B cell (primary cell): ENCODE measurements at regions not wholly inside any gene's neighbourhood (a gene's known extent, or its start where the extent isn't known, plus 50 kb on each side); places are given as distances from the start of the nearest gene placed in this dataset.
A peak's percentile ranks its signal among the peaks of the same experiment; 100 is the strongest.
"Not testable (repeated sequence)": the region's sequence is repeated elsewhere in the genome, so short reads cannot be mapped to it uniquely, and the experiment has no call there.

ENCODE experiments used
- ATAC-seq: fragments of 200-7000 bp; cut with Tn5 transposase; one replicate; pipeline ENCODE4 v1.10.0; 2021; ENCODE audit warnings: low read depth, mild to moderate bottlenecking, moderate number of reproducible peaks, moderate library complexity
- CTCF ChIA-PET: fragments of 350-600 bp; sonication (Branson Sonifier 250); formaldehyde crosslinking; loops from one replicate; lab custom pipeline; 2021; ENCODE audit warnings: antibody characterized with exemption, inconsistent platforms; lab: Charles Lee
- POLR2A ChIA-PET: fragments of 350-600 bp; sonication (Branson Sonifier 250); formaldehyde crosslinking; loops from one replicate; lab custom pipeline; 2021; ENCODE audit warnings: antibody characterized with exemption; lab: Charles Lee
- DNase-seq: peaks from one replicate; pipeline ENCODE4 v3.0.0; 2013
- H2AFZ ChIP-seq: 2 replicates; pipeline ENCODE4 v1.6.1; 2012; ENCODE audit warnings: mild to moderate bottlenecking, low read depth, low read length; ENCODE audit not compliant: insufficient read depth, poor library complexity, severe bottlenecking
- H3K27ac ChIP-seq, 2 donors: 1 replicate in 1 of 2; 2 replicates in 1 of 2; pipeline ENCODE4 v1.5.1; 2012 to 2013; ENCODE audit warnings: low read length in 2 of 2, mild to moderate bottlenecking in 2 of 2, moderate library complexity in 1 of 2
- H3K27me3 ChIP-seq, 4 experiments: fragments of 200-600 bp in 1 of 4; sonication (generic) in 1 of 4; replicated peaks in 1 of 4; 1 replicate in 2 of 4; 2 replicates in 2 of 4; pipeline versions ENCODE4 v1.6.1 to v1.7.0; 2013 to 2016; ENCODE audit warnings: low read length in 3 of 4, mild to moderate bottlenecking in 2 of 4, mixed read lengths in 1 of 4, moderate library complexity in 1 of 4; ENCODE audit not compliant: insufficient read depth in 4 of 4, control insufficient read depth in 3 of 4; ENCODE audit errors: control extremely low read depth in 1 of 4
- H3K36me3 ChIP-seq, 2 experiments: replicated peaks in 1 of 2; 1 replicate in 1 of 2; 2 replicates in 1 of 2; pipeline versions ENCODE4 v1.6.1 to v1.7.1; 2013; ENCODE audit warnings: low read length in 1 of 2; ENCODE audit not compliant: insufficient read depth in 2 of 2, control insufficient read depth in 1 of 2; ENCODE audit errors: control extremely low read depth in 1 of 2, extremely low read depth in 1 of 2
- H3K4me1 ChIP-seq, 2 donors: fragments of 200-600 bp in 1 of 2; sonication (generic) in 1 of 2; 1 replicate in 1 of 2; 2 replicates in 1 of 2; pipeline versions ENCODE4 v1.5.1 to v1.6.1; 2013 to 2017; ENCODE audit warnings: low read length in 2 of 2; ENCODE audit not compliant: control insufficient read depth in 2 of 2, insufficient read depth in 2 of 2
- H3K4me2 ChIP-seq: replicated peaks from 2 replicates; pipeline ENCODE3; 2012; ENCODE audit warnings: mild to moderate bottlenecking, low read depth, low read length; ENCODE audit not compliant: poor library complexity, severe bottlenecking
- H3K4me3 ChIP-seq, 5 experiments: fragments of 200-600 bp in 1 of 5; sonication (generic) in 1 of 5; 1 replicate in 3 of 5; 2 replicates in 2 of 5; pipeline versions ENCODE4 v1.5.1 to v1.7.0; 2011 to 2016; ENCODE audit warnings: low read length in 4 of 5, mild to moderate bottlenecking in 4 of 5, low read depth in 2 of 5, control low read depth in 1 of 5, moderate library complexity in 1 of 5; ENCODE audit not compliant: insufficient read depth in 1 of 5; ENCODE audit errors: control extremely low read depth in 1 of 5, extremely low read depth in 1 of 5
- H3K79me2 ChIP-seq: fragments of 200-600 bp; sonication (generic); one replicate; pipeline ENCODE4 v1.6.0; 2016; ENCODE audit warnings: low read length; ENCODE audit not compliant: control insufficient read depth, insufficient read depth
- H3K9ac ChIP-seq: fragments of 200-600 bp; sonication (generic); 2 replicates; pipeline ENCODE4 v1.6.1; 2017; ENCODE audit warnings: mild to moderate bottlenecking, low read length, moderate library complexity
- H3K9me3 ChIP-seq, 3 donors: one replicate each; pipeline versions ENCODE4 v1.6.1 to v1.7.1; 2013; ENCODE audit warnings: low read length in 2 of 3; ENCODE audit not compliant: control insufficient read depth in 2 of 3, insufficient read depth in 1 of 3; ENCODE audit errors: control extremely low read depth in 1 of 3
- H4K20me1 ChIP-seq: 2 replicates; pipeline ENCODE4 v1.6.0; 2012; ENCODE audit warnings: mild to moderate bottlenecking, low read length; ENCODE audit not compliant: insufficient read depth, control insufficient read depth, poor library complexity, severe bottlenecking
- H3K27ac Mint-ChIP-seq: one replicate; pipeline ENCODE4 v1.8.0; 2021; ENCODE audit warnings: mixed read lengths
- H3K27me3 Mint-ChIP-seq: one replicate; pipeline ENCODE4 v1.8.0; 2021; ENCODE audit warnings: mixed read lengths
- H3K4me1 Mint-ChIP-seq: one replicate; pipeline ENCODE4 v1.8.0; 2021; ENCODE audit warnings: mixed read lengths
- H3K4me3 Mint-ChIP-seq: one replicate; pipeline ENCODE4 v1.8.0; 2021; ENCODE audit warnings: mixed read lengths
- H3K9me3 Mint-ChIP-seq: one replicate; pipeline ENCODE4 v1.8.0; 2022; ENCODE audit warnings: mixed read lengths; ENCODE audit not compliant: insufficient read depth
- EZH2 ChIP-seq: IDR thresholded peaks from 2 replicates; pipeline ENCODE4 v1.6.1; 2012; ENCODE audit warnings: borderline replicate concordance, low read depth, mild to moderate bottlenecking, moderate library complexity, low read length; ENCODE audit not compliant: insufficient read depth, poor library complexity, severe bottlenecking
- WGBS: methylation state at CpG from one replicate; pipeline ENCODE4 v1.1.5; 2013; ENCODE audit warnings: missing lambda C conversion rate; ENCODE audit not compliant: insufficient coverage; 5-methylcytosine and 5-hydroxymethylcytosine counted together
- intact Hi-C: fragments of 100-400 bp; cut with micrococcal nuclease; formaldehyde crosslinking; loops from one replicate; pipeline ENCODE4 v1.10.0; 2022
- TF ChIP-seq, protein P1 (sequence below): fragments of 200-600 bp; IDR thresholded peaks from one replicate; pipeline ENCODE4 v1.8.0; 2022; ENCODE audit warnings: antibody characterized with exemption, mild to moderate bottlenecking

DNA sequence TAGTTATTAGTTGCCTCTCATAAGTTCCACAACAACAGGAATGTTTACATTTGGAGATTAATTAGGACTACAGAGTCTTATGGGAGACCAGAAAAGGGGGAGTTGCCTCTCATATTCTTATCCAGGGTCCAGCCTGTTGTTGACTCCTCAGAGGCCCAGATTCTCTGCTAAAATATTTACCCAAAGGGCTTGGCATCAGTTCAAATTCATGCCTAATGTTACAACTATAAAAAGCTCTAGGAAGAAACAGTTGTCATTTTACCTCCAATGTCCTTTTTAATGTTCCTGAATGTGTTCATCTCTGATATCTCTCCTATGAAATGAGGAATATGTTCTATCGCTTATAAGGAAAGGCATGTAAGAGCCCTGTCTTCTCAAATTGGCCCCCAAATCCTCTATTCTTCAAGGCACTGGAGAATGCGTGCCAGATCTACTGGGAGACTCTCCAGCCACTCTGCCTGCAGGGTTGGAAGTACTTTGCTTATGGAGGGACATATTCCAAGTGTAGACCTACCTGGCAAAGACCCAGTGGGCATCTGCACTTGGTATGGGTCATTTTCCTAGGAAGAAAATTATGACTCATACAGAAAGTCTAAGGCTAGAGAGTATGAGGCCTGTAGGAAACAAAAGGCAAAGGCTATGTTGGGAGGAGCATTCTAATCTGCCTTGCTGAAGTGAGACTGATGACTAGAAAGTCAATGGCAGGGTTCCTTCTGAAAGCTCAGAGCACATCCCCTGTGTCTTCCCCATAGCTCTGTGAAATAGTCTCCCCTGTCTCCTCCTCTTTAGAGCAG, 192.6 kb downstream of the ESM1 start:
- H3K27me3 Mint-ChIP-seq, result no peaks in the 10 kb centered on the region
- Histone ChIP-seq H2AFZ (no peak overlapping the region), H3K4me3 (no peak overlapping the region), H3K4me1 (peaks cover 3 to 5% of the 10 kb centered on the region in 2 donors), H3K9ac (no peak overlapping the region), H3K27me3 (no peaks in the 10 kb centered on the region), H3K79me2 (no peaks in the 10 kb centered on the region), H3K9me3 (no peaks in the 10 kb centered on the region), H4K20me1 (no peaks in the 10 kb centered on the region), H3K4me2 (no peak overlapping the region), H3K27ac (no peak overlapping the region), H3K36me3 (no peaks in the 10 kb centered on the region)
- H3K4me1 Mint-ChIP-seq, result peaks cover 36% of the 10 kb centered on the region
- DNase-seq (no peak), ATAC-seq (no peak)
- H3K27ac Mint-ChIP-seq, result no peak overlapping the region
- POLR2A ChIA-PET, result no interaction called here
- H3K4me3 Mint-ChIP-seq, result no peak overlapping the region
- no CpG with 5 or more reads among the region's 2 CpGs for WGBS
- CTCF ChIA-PET, result interaction anchor here (1.3 kb wide), 1 partner anchor 42 kb away, joined by 3 read pairs; no protein-coding TSS in a partner anchor
- TF ChIP-seq EZH2, result no peak
- TF ChIP-seq, protein P1, sequence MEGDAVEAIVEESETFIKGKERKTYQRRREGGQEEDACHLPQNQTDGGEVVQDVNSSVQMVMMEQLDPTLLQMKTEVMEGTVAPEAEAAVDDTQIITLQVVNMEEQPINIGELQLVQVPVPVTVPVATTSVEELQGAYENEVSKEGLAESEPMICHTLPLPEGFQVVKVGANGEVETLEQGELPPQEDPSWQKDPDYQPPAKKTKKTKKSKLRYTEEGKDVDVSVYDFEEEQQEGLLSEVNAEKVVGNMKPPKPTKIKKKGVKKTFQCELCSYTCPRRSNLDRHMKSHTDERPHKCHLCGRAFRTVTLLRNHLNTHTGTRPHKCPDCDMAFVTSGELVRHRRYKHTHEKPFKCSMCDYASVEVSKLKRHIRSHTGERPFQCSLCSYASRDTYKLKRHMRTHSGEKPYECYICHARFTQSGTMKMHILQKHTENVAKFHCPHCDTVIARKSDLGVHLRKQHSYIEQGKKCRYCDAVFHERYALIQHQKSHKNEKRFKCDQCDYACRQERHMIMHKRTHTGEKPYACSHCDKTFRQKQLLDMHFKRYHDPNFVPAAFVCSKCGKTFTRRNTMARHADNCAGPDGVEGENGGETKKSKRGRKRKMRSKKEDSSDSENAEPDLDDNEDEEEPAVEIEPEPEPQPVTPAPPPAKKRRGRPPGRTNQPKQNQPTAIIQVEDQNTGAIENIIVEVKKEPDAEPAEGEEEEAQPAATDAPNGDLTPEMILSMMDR, result no peak
- H3K9me3 Mint-ChIP-seq, result no peaks in the 10 kb centered on the region
- intact Hi-C loops, result no loop called here

DNA sequence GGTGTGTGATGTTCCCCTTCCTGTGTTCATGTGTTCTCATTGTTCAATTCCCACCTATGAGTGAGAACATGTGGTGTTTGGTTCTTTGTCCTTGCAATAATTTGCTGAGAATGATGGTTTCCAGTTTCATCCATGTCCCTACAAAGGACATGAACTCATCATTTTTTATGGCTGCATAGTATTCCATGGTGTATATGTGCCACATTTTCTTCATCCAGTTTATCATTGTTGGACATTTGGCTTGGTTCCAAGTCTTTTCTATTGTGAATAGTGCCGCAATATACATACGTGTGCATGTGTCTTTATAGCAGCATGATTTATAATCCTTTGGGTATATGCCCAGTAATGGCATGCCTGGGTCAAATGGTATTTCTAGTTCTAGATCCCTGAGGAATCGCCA, 197.5 kb downstream of the ESM1 start:
- H3K4me1 Mint-ChIP-seq, result peaks cover 32% of the 10 kb centered on the region
- H4K20me1 ChIP-seq, H3K4me2 ChIP-seq, intact Hi-C loops, H3K36me3 ChIP-seq, H3K4me3 ChIP-seq, H3K4me3 Mint-ChIP-seq, POLR2A ChIA-PET, H3K27me3 Mint-ChIP-seq, H3K27ac ChIP-seq, H2AFZ ChIP-seq, H3K27me3 ChIP-seq, H3K9me3 ChIP-seq, H3K79me2 ChIP-seq, H3K9me3 Mint-ChIP-seq, DNase-seq, H3K9ac ChIP-seq, ATAC-seq: not testable (repeated sequence)
- WGBS, result no CpG with 5 or more reads among the region's 3 CpGs
- CTCF ChIA-PET, result interaction anchor here (2.1 kb wide), 1 partner anchor 271 kb away, joined by 8 read pairs; the partner anchor contains the start of gene SNX18
- H3K27ac Mint-ChIP-seq, result peak overlapping the region; percentile 61
- H3K4me1 ChIP-seq, result peaks cover 21% of the 10 kb centered on the region in 2 donors
